ENCODE measurements at regions not wholly inside any gene's neighbourhood (a gene's known extent, or its start where the extent isn't known, plus 50 kb on each side); places are given as distances from the start of the nearest gene placed in this dataset.

DNA sequence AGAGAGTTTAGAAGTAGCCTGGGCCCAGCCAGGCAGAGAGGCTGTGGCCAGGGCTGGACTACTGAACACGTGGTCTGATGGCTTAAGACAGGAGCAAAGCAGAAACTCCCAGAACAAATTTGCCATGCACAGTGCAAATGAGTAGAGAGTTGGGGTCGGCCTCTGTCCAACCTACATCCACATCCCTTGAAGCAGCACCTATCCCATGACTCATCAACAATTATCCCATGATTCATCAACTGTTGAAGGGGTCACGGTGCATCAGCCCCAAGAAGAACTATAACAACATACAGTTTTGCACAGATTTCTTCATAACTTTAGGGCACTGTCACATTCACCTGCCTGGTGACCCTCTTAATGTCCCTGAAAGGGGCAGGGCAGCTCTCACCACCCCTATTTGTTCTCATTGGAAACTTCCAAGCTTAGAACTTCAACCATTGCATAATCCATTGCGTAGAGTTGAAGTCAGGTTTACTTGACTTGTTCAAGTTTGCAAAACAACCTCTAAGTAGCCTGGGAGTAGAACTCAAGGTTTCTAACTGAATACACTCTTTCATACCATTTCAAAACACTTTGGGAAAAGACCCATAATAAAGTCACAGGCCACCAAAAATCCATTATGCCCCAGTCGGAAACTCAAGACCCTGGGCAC, 235.2 kb upstream of the CDH5 start:
- 96% methylated on average over 4 of the region's 5 CpGs for WGBS (ENCODE audit: insufficient coverage)
- H3K36me3 ChIP-seq (ENCODE audit: control insufficient read depth, insufficient read depth, low read length): no peaks in the 10 kb centered on the region

DNA sequence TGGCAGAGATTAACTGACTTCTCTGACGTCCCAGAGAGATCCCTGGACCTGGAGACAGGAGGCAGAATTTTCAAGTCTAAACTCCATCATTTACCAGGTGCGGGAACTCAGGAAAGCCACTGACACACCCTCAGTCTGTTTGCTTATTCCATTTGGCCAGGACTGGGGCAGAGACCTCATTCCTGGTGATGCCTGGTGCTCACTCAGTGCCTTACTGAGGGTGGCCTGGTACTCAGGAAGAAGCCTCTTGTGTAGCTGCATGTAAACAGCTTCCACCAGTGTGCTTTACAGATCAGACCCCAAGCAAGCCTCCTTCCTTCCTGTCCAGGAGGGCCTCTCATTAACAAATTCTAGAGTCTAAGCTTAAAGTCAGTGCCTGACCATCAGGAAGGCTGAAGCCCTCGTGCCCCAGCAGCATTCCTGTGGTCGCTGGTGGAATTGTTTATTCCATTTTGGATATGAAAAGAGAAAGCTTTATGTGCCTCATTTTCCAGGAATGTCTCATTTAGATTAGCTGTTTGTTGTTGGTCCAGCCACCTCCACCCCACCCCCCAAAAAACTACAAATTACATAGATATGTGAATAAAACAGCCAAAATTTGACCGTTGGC, 236.1 kb upstream of the CDH5 start:
- no peaks in the 10 kb centered on the region for H3K9me3 ChIP-seq (ENCODE audit: control insufficient read depth, insufficient read depth, low read length)
- H3K36me3 ChIP-seq (ENCODE audit: control insufficient read depth, insufficient read depth, low read length): no peaks in the 10 kb centered on the region
- H3K27me3 ChIP-seq (ENCODE audit: control insufficient read depth, insufficient read depth, low read length): no peaks in the 10 kb centered on the region
- H3K27ac ChIP-seq (ENCODE audit: low read depth, low read length): no peak overlapping the region
- no peak for DNase-seq (ENCODE audit: low read depth in 4 of 6, low spot score in 6 of 6)
- peaks cover 14% of the 10 kb centered on the region for H3K4me1 ChIP-seq (ENCODE audit: control insufficient read depth, insufficient read depth, low read length)
- no peak overlapping the region for H3K4me3 ChIP-seq (ENCODE audit: low read depth, low read length)
- WGBS (ENCODE audit: insufficient coverage): 80% methylated on average over 2 of the region's 5 CpGs

More for the DNA sequence above, 235.2 kb upstream of the CDH5 start:
- Histone ChIP-seq H3K4me3 (ENCODE audit: low read depth, low read length) (no peak overlapping the region), H3K4me1 (ENCODE audit: control insufficient read depth, insufficient read depth, low read length) (peaks cover 16% of the 10 kb centered on the region), H3K27me3 (ENCODE audit: control insufficient read depth, insufficient read depth, low read length) (no peaks in the 10 kb centered on the region), H3K9me3 (ENCODE audit: control insufficient read depth, insufficient read depth, low read length) (no peaks in the 10 kb centered on the region), H3K27ac (ENCODE audit: low read depth, low read length) (no peak overlapping the region)
- DNase-seq (ENCODE audit: low read depth in 4 of 6, low spot score in 6 of 6): no peak

DNA sequence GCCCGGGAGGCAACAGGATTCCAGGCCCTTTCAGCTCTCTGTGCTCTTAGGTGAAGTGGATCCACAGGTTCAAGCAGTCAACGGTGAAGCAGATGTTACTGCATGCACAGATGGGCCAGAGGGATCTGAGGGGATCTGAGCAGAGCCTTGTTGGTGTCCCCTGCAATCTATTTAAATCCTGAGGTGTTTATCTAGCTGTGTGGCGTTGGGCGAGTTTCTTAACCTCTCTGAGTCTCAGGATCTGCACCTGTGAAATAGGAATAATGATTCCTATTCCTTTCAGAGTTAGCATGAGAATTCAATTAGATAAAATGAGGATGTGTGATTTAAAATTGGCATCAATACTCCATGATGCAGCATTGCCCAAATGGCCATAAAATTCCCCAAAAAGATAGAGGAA, 237.3 kb upstream of the CDH5 start:
- Histone ChIP-seq H3K27ac (ENCODE audit: low read depth, low read length) (no peak overlapping the region), H3K36me3 (ENCODE audit: control insufficient read depth, insufficient read depth, low read length) (no peaks in the 10 kb centered on the region), H3K4me1 (ENCODE audit: control insufficient read depth, insufficient read depth, low read length) (peaks cover 9% of the 10 kb centered on the region), H3K4me3 (ENCODE audit: low read depth, low read length) (no peak overlapping the region), H3K9me3 (ENCODE audit: control insufficient read depth, insufficient read depth, low read length) (no peaks in the 10 kb centered on the region), H3K27me3 (ENCODE audit: control insufficient read depth, insufficient read depth, low read length) (no peaks in the 10 kb centered on the region)
- DNase-seq (ENCODE audit: low read depth in 4 of 6, low spot score in 6 of 6): no peak
- 59% methylated on average over 2 of the region's 4 CpGs for WGBS (ENCODE audit: insufficient coverage)

DNA sequence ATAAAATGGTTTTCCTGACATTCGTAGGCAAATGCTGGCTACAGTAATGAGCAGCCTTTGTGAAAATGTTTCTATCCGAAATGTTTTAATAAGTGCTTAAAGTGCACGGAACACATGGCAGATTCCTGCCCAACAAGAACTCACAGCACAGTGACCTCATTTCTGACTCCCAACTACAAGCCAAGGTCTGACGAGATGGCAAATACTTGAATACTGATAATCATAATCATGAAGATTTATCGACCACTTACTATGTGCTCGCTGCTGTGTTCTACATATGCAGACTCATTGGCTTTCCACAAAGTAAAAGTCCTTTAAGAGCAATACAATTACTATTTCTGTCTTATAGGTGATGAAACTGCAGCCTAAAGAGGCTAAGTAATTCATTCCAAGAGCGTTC, 238.1 kb upstream of the CDH5 start:
- Histone ChIP-seq H3K27me3 (ENCODE audit: control insufficient read depth, insufficient read depth, low read length) (no peaks in the 10 kb centered on the region), H3K4me1 (ENCODE audit: control insufficient read depth, insufficient read depth, low read length) (peaks cover 9% of the 10 kb centered on the region), H3K27ac (ENCODE audit: low read depth, low read length) (no peak overlapping the region), H3K9me3 (ENCODE audit: control insufficient read depth, insufficient read depth, low read length) (no peaks in the 10 kb centered on the region), H3K36me3 (ENCODE audit: control insufficient read depth, insufficient read depth, low read length) (no peaks in the 10 kb centered on the region), H3K4me3 (ENCODE audit: low read depth, low read length) (no peak overlapping the region)
- WGBS (ENCODE audit: insufficient coverage): 68% methylated on average over 3 of the region's 7 CpGs
- peak in 1 of 6 donors; percentile 92 for DNase-seq (ENCODE audit: low read depth in 4 of 6, low spot score in 6 of 6)

DNA sequence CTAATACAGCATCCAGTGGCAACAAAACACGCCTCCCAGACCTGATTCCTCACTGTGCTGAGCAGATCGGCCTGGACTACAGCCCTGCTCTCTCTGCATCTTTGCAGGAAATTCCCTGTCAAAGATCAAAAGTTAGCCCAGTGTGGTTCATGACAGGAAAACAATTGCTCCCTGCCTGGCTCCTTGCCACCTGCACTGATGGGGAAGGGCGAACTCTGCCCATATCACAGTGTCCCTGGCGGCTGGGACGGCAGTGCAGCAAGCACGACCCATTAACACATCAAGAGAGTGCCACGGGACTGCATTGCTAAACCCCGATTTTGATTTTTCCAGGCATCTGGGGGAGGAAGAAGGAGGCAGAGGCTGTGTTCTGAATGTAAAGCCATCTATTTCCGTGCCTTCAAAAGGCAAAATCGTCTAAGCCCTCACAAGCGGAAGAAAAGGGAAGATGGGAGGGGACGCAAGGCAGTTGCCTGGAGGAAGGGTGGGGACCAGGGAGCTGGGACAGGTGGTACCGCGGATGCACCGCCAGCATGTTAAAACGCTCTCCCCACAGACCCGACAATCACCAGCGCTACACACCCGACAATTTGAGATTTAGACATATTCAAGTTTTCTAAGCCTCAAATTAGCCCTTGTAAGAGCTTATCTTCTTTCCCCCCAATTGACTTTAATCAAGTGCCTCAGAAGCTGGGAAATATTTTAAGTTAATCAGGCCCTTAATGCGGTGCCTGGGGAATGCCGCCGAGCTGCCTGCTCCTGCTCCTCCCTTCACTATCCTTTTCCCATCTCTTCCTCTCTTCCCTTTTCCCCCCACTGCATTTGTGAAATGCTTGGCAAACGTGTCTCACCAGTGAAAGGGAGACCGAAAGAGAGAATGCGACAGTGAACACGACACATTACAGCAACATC, 238.8 kb upstream of the CDH5 start:
- Histone ChIP-seq H3K4me3 (ENCODE audit: low read depth, low read length) (no peak overlapping the region), H3K36me3 (ENCODE audit: control insufficient read depth, insufficient read depth, low read length) (no peaks in the 10 kb centered on the region), H3K27me3 (ENCODE audit: control insufficient read depth, insufficient read depth, low read length) (no peaks in the 10 kb centered on the region), H3K9me3 (ENCODE audit: control insufficient read depth, insufficient read depth, low read length) (no peaks in the 10 kb centered on the region), H3K27ac (ENCODE audit: low read depth, low read length) (no peak overlapping the region), H3K4me1 (ENCODE audit: control insufficient read depth, insufficient read depth, low read length) (peaks cover 9% of the 10 kb centered on the region)
- WGBS (ENCODE audit: insufficient coverage): 24% methylated on average over 13 of the region's 26 CpGs
- peak in 2 of 6 donors; percentile 65 to 87 for DNase-seq (ENCODE audit: low read depth in 4 of 6, low spot score in 6 of 6)

DNA sequence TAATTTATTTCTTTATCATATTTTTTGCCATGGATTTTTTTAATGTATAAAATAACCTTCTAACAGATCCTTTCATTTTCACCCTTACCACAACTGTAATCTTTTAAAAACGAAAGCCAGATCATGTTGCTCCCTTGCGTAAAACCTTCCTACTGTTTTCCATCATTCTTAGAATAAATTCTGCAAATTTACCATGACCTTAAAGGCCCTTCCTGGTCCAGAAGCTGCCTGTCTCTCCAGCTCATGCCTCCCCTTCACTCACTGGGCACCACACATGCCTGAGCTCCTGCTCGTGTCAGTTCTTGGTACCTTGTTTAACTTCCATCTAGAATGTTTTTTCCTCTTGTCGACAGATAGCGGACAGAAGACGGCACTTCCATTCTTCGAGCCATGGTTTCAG, 245.0 kb upstream of the CDH5 start:
- no peak for DNase-seq (ENCODE audit: low read depth in 4 of 6, low spot score in 6 of 6)
- no peaks in the 10 kb centered on the region for H3K36me3 ChIP-seq (ENCODE audit: control insufficient read depth, insufficient read depth, low read length)
- no peak overlapping the region for H3K27ac ChIP-seq (ENCODE audit: low read depth, low read length)
- 93% methylated on average over 7 of the region's 7 CpGs for WGBS (ENCODE audit: insufficient coverage)
- no peak overlapping the region for H3K4me3 ChIP-seq (ENCODE audit: low read depth, low read length)
- H3K4me1 ChIP-seq (ENCODE audit: control insufficient read depth, insufficient read depth, low read length): no peaks in the 10 kb centered on the region
- no peaks in the 10 kb centered on the region for H3K9me3 ChIP-seq (ENCODE audit: control insufficient read depth, insufficient read depth, low read length)
- no peaks in the 10 kb centered on the region for H3K27me3 ChIP-seq (ENCODE audit: control insufficient read depth, insufficient read depth, low read length)

DNA sequence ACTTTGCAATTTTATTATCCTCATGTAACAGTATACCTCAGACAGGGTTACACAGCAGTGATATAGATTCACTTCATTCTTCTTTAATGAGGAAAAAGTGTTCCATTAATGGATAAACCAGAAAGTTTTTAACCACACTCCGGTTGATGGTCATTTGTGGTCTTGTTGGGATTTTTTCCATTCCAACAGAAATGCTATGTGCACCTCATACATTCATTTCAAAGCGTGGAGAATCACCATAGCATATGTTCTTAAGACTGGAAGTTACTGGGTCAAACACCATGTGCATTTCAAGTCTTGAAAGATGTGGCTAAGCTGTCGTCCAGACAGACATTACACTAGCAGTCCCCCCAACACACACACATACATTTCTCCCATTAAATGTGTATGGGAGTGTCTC, 245.8 kb upstream of the CDH5 start:
- Histone ChIP-seq H3K27me3 (ENCODE audit: control insufficient read depth, insufficient read depth, low read length) (no peaks in the 10 kb centered on the region), H3K4me1 (ENCODE audit: control insufficient read depth, insufficient read depth, low read length) (no peaks in the 10 kb centered on the region), H3K9me3 (ENCODE audit: control insufficient read depth, insufficient read depth, low read length) (no peaks in the 10 kb centered on the region), H3K36me3 (ENCODE audit: control insufficient read depth, insufficient read depth, low read length) (no peaks in the 10 kb centered on the region), H3K4me3 (ENCODE audit: low read depth, low read length) (no peak overlapping the region), H3K27ac (ENCODE audit: low read depth, low read length) (no peak overlapping the region)
- DNase-seq (ENCODE audit: low read depth in 4 of 6, low spot score in 6 of 6): no peak
- WGBS (ENCODE audit: insufficient coverage): no CpG with 5 or more reads among the region's 3 CpGs

DNA sequence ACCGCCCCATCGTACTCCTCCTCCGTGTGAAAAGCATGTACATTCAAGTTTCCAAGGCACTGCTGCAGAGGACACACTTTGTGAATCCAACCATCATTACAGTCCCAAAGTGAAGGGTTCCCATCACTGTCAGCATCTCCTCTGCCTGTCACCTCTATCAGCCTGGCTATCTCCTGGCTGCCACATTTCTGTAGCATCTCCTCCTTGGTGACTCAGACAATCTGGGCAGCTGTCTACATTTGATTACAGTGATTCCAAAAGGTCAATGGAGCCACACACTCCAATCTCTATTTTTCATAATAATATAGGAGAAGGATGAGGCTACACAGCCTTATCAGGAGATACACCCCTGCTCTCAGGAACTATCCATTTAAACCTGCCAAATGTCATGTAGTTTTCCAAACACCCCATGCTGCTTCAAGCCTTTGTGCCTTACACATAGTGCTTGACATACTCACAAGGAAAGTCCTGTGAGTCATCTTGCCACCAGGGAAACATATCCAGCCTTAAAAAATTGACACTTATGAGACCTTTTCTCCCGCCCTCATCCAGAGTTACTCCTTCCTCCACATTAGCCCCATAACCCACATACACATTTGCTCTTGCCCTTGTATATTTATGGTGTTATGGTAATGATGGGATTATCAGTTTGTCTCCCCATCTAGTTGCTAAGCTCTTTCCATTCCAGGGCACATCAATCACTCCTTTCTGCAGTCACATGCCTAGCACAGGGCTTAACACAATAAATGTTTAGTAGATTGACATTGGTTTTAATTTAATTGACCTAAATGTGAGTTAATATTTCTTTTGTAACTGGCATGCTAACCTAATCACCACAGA, 250.1 kb upstream of the CDH5 start:
- H3K4me1 ChIP-seq (ENCODE audit: control insufficient read depth, insufficient read depth, low read length): no peaks in the 10 kb centered on the region
- 96% methylated on average over 3 of the region's 4 CpGs for WGBS (ENCODE audit: insufficient coverage)
- no peak overlapping the region for H3K4me3 ChIP-seq (ENCODE audit: low read depth, low read length)
- H3K27ac ChIP-seq (ENCODE audit: low read depth, low read length): no peak overlapping the region
- DNase-seq (ENCODE audit: low read depth in 4 of 6, low spot score in 6 of 6): no peak
- H3K9me3 ChIP-seq (ENCODE audit: control insufficient read depth, insufficient read depth, low read length): no peaks in the 10 kb centered on the region
- no peaks in the 10 kb centered on the region for H3K27me3 ChIP-seq (ENCODE audit: control insufficient read depth, insufficient read depth, low read length)
- no peaks in the 10 kb centered on the region for H3K36me3 ChIP-seq (ENCODE audit: control insufficient read depth, insufficient read depth, low read length)

DNA sequence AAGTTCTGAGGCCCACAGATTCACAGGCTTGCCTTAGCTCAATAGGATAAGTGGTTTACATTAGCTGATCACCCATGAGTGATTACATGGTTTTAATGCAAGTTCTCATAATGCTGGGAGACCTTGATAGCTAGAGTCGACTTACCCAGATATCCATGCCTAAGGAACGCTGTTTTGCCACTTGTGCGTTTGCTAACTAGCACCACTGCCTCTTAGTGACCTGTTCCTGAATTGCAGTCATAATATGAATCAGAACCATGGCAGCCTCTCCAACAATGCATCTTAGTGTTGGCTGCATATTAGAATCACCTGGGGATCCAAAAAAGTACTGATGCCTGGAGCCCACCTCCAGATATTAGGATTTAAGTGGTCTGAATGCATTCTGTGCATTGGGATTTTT, 251.1 kb upstream of the CDH5 start:
- DNase-seq (ENCODE audit: low read depth in 4 of 6, low spot score in 6 of 6): no peak
- H3K36me3 ChIP-seq (ENCODE audit: control insufficient read depth, insufficient read depth, low read length): no peaks in the 10 kb centered on the region
- no peaks in the 10 kb centered on the region for H3K9me3 ChIP-seq (ENCODE audit: control insufficient read depth, insufficient read depth, low read length)
- H3K4me1 ChIP-seq (ENCODE audit: control insufficient read depth, insufficient read depth, low read length): no peaks in the 10 kb centered on the region
- H3K27me3 ChIP-seq (ENCODE audit: control insufficient read depth, insufficient read depth, low read length): no peaks in the 10 kb centered on the region
- H3K4me3 ChIP-seq (ENCODE audit: low read depth, low read length): no peak overlapping the region
- WGBS (ENCODE audit: insufficient coverage): 83% methylated on average over 3 of the region's 3 CpGs
- no peak overlapping the region for H3K27ac ChIP-seq (ENCODE audit: low read depth, low read length)
